ENCODE measurements at regions not wholly inside any gene's neighbourhood (a gene's known extent, or its start where the extent isn't known, plus 50 kb on each side); places are given as distances from the start of the nearest gene placed in this dataset.

DNA sequence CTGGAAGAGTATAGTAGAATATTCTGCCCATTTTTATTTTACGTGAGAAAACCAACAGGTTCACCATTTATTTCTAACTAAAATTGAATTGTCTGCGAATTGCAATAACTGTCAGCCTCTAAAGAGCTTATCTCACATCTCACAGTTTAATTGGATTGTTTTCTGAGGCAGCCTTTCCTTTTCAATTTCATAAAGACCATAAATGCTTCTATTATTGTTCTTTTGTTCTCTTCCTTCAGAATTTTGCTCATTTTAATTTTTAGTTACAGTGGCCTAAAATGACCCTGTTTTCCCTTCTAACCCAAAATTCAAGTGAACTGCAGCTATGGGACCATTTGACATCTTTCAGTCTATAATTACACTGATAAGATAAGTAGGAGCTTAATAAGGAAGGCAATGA, 147.6 kb downstream of the KLHL28 start:
- TF ChIP-seq, protein P1, sequence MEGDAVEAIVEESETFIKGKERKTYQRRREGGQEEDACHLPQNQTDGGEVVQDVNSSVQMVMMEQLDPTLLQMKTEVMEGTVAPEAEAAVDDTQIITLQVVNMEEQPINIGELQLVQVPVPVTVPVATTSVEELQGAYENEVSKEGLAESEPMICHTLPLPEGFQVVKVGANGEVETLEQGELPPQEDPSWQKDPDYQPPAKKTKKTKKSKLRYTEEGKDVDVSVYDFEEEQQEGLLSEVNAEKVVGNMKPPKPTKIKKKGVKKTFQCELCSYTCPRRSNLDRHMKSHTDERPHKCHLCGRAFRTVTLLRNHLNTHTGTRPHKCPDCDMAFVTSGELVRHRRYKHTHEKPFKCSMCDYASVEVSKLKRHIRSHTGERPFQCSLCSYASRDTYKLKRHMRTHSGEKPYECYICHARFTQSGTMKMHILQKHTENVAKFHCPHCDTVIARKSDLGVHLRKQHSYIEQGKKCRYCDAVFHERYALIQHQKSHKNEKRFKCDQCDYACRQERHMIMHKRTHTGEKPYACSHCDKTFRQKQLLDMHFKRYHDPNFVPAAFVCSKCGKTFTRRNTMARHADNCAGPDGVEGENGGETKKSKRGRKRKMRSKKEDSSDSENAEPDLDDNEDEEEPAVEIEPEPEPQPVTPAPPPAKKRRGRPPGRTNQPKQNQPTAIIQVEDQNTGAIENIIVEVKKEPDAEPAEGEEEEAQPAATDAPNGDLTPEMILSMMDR (IDR thresholded peaks at IDR 0.05; ENCODE audit: insufficient read depth, low read depth, low read length, missing control alignments): no peak
- H3K4me3 ChIP-seq (ENCODE audit: low read depth, low read length): no peak overlapping the region
- DNase-seq (ENCODE audit: low read depth): no peak

DNA sequence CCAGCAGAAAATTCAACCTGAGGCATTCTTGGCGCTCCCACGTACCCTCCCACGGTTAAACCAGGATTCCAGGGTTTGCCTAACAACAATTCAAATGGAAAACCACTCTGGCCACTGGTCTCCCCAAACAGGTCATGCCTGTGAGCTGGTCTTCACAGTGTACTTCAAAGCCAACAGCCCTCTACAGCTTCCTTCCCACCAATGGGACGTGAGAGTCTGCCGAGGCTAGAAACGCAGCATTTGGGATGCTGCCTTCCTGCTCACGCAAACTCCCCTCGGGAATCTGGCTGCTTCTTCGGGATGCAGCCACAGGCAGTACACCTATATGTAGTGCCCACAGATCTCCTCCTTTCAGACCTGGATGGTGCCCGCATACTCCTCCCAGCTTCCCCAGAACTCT, 149.1 kb downstream of the KLHL28 start:
- DNase-seq (ENCODE audit: low read depth): no peak
- TF ChIP-seq, protein P1 (IDR thresholded peaks at IDR 0.05; ENCODE audit: insufficient read depth, low read depth, low read length, missing control alignments): no peak
- H3K4me3 ChIP-seq (ENCODE audit: low read depth, low read length): no peak overlapping the region

GRCh38 chr14:44804391-44804790, 157.4 kb downstream of the KLHL28 start:
- H3K4me3 ChIP-seq (ENCODE audit: low read depth, low read length): no peak overlapping the region
- DNase-seq (ENCODE audit: low read depth): no peak
- TF ChIP-seq, protein P1 (IDR thresholded peaks at IDR 0.05; ENCODE audit: insufficient read depth, low read depth, low read length, missing control alignments): no peak

DNA sequence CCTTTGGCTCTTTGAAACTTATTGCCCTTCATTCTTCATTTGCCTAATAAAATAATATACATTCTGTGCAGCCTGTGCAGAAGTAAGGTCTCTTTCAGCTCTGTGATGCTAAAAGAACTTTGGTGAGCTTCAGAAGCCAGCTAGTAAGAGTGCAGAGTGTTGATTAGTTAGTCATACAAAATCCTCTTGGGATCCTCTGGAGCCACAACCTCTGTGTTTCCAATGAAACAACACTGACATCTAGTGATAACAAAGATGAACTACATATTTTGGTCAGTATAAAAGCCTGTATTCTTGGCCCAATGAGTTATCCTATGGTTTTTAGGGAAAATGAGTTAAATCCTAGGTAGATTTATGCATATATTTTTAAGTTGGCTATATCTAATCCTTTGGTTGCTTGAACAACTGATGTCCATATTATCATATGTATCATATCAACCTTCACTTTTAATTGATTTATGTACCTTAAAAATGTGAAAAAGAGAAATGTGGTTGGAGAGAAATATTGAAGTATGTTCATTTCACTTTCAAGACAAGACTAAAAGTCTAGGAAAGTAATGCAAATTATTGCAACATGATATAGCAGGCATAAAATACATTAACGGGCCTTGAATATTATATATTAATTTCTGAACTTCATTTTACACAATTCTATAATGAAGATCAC, 158.4 kb downstream of the KLHL28 start:
- no peak overlapping the region for H3K4me3 ChIP-seq (ENCODE audit: low read depth, low read length)
- peak; percentile 35 for DNase-seq (ENCODE audit: low read depth)
- TF ChIP-seq, protein P1 (IDR thresholded peaks at IDR 0.05; ENCODE audit: insufficient read depth, low read depth, low read length, missing control alignments): peak; percentile 53

GRCh38 chr14:44798386-44799242, 163.1 kb downstream of the KLHL28 start:
- TF ChIP-seq, protein P1 (IDR thresholded peaks at IDR 0.05; ENCODE audit: insufficient read depth, low read depth, low read length, missing control alignments): no peak
- DNase-seq (ENCODE audit: low read depth): no peak
- H3K4me3 ChIP-seq (ENCODE audit: low read depth, low read length): no peak overlapping the region

DNA sequence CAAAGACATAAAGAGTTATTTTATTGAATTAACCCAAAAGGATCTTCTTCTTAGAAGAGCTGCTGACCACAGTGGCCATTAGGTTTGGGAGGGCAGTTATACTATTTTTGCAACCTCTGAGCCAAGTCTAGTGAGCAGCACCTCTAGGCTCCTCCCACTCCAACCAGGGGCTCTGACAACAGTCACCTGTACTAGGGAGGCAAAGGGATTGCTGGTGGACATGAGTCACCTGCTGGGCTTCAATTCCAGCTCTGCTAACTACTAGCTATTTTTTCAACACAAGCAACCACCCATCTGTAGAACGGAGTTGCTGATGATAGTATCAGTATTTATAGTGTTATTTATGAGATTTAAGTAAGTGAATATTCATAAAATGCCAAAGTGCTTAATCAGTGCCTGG, 166.0 kb downstream of the KLHL28 start:
- TF ChIP-seq, protein P1 (IDR thresholded peaks at IDR 0.05; ENCODE audit: insufficient read depth, low read depth, low read length, missing control alignments): no peak
- no peak overlapping the region for H3K4me3 ChIP-seq (ENCODE audit: low read depth, low read length)
- no peak for DNase-seq (ENCODE audit: low read depth)
